Upper lobe of right lung (tissue), 1 donor: ENCODE measurements at regions not wholly inside any gene's neighbourhood (a gene's known extent, or its start where the extent isn't known, plus 50 kb on each side); places are given as distances from the start of the nearest gene placed in this dataset.

Source experiments
- ATAC-seq: fragments of 200-7000 bp; cut with Tn5 transposase; one replicate; pipeline ENCODE4 v1.9.1; 2020; ENCODE audit warnings: mild to moderate bottlenecking, moderate library complexity
- DNase-seq: peaks from one replicate; pipeline ENCODE4 v3.0.0-alpha.2; 2020
- H3K27ac ChIP-seq: fragments of 200-600 bp; one replicate; pipeline ENCODE4 v1.8.0; 2022
- H3K27me3 ChIP-seq: fragments of 200-600 bp; one replicate; pipeline ENCODE4 v1.8.0; 2022; ENCODE audit warnings: mild to moderate bottlenecking
- H3K36me3 ChIP-seq: fragments of 200-600 bp; one replicate; pipeline ENCODE4 v1.8.0; 2022
- H3K4me1 ChIP-seq: fragments of 200-600 bp; one replicate; pipeline ENCODE4 v1.8.0; 2022
- H3K4me3 ChIP-seq: fragments of 200-600 bp; one replicate; pipeline ENCODE4 v1.8.0; 2022; ENCODE audit warnings: mild to moderate bottlenecking
- H3K9me3 ChIP-seq: fragments of 200-600 bp; one replicate; pipeline ENCODE4 v1.8.0; 2022
- CTCF ChIP-seq: fragments of 200-600 bp; IDR thresholded peaks from one replicate; pipeline ENCODE4 v1.8.0; 2022; ENCODE audit warnings: antibody characterized with exemption
- intact Hi-C: fragments of 100-400 bp; cut with DNase I; formaldehyde crosslinking; loops from one replicate; pipeline ENCODE4 v1.11.0; 2022
- donor health status: DM: no; HTN: yes; CAD: no; lungs with severe emphysema.

GRCh38 chr5:152288917-152289595 lies 116.0 kb downstream of the NMUR2 start:
- ATAC-seq (peak; percentile 20), DNase-seq (no peak)
- Histone ChIP-seq H3K4me3 (no peak overlapping the region), H3K4me1 (peaks cover 7% of the 10 kb centered on the region), H3K27me3 (no peaks in the 10 kb centered on the region), H3K27ac (peak overlapping the region; percentile 17), H3K36me3 (no peaks in the 10 kb centered on the region), H3K9me3 (no peaks in the 10 kb centered on the region)
- intact Hi-C loops: no loop called here
- TF ChIP-seq CTCF: no peak

DNA sequence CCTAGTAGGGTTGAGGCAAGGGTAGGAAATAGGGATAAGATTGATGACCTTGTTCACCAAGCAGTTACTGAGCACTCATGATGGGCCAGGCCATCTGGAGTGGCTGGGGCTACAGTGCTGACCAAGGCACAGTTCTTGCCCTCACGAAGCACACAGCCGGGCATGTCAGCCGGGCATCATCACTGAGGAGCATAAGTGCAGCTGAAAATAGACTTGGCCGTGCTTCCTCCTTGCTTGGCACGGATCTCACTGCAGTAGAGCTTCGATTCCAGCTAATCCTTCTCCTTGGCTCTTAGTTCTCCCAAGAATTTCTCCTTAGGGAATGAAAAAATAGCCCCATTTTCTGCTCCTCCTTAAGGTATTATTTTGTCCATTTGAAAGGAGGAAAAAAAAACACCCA lies 116.6 kb downstream of the NMUR2 start:
- peak overlapping the region; percentile 30 for H3K27ac ChIP-seq
- H3K9me3 ChIP-seq: no peaks in the 10 kb centered on the region
- peak; percentile 48 for ATAC-seq
- peaks cover 7% of the 10 kb centered on the region for H3K4me1 ChIP-seq
- H3K4me3 ChIP-seq: no peak overlapping the region
- no peaks in the 10 kb centered on the region for H3K27me3 ChIP-seq
- H3K36me3 ChIP-seq: no peaks in the 10 kb centered on the region
- TF ChIP-seq CTCF: no peak
- intact Hi-C loops: no loop called here
- DNase-seq: no peak

DNA sequence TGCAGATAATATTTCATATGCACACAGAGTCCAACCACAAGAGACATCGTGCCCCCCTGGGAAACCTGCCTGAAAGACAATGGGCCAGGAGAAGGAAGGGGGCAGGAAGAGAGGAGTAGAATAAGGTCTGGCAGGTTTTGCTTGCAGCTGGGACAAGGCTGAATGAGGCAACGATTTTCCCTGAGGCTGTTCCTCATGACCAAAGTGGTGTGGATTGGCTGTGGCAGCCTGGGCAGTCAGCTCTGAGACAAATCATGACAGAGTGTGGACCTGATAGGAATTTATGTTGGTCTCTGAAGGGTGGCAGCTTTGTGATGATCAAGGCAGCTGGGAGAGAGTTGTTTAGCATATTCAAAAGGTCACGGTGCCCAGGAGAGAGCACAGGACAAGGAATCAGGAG lies 119.3 kb downstream of the NMUR2 start:
- H3K4me1 ChIP-seq: peaks cover 7% of the 10 kb centered on the region
- TF ChIP-seq CTCF: no peak
- no peaks in the 10 kb centered on the region for H3K36me3 ChIP-seq
- H3K27me3 ChIP-seq: no peaks in the 10 kb centered on the region
- no peak for ATAC-seq
- intact Hi-C loops: no loop called here
- H3K27ac ChIP-seq: no peak overlapping the region
- no peak overlapping the region for H3K4me3 ChIP-seq
- H3K9me3 ChIP-seq: no peaks in the 10 kb centered on the region
- no peak for DNase-seq

GRCh38 chr5:152282331-152282730 lies 122.7 kb downstream of the NMUR2 start:
- no peak overlapping the region for H3K27ac ChIP-seq
- TF ChIP-seq CTCF: no peak
- intact Hi-C loops: no loop called here
- H3K4me3 ChIP-seq: no peak overlapping the region
- no peaks in the 10 kb centered on the region for H3K36me3 ChIP-seq
- no peaks in the 10 kb centered on the region for H3K4me1 ChIP-seq
- no peaks in the 10 kb centered on the region for H3K9me3 ChIP-seq
- no peak for DNase-seq
- no peak for ATAC-seq
- no peaks in the 10 kb centered on the region for H3K27me3 ChIP-seq

DNA sequence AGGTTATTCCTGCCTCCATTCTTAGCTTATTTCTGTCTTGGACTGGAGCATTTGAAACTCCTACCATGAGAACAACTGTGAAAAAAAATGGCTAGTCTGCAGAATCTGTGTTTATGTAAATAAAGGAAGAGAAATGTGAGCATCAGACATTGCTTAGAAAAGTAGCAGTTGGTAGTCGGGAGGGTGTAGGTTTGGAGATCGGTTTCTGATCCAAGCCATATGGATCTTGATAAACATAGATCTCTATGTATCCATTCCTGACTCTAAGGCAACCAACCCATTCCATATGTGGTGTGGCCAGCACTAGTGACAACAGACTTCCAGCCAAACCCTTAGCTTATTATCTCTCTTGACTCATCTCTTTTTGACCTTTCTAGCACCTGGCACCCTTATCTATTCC lies 127.1 kb downstream of the NMUR2 start:
- no peak overlapping the region for H3K27ac ChIP-seq
- H3K4me3 ChIP-seq: no peak overlapping the region
- H3K36me3 ChIP-seq: no peaks in the 10 kb centered on the region
- TF ChIP-seq CTCF: no peak
- no peaks in the 10 kb centered on the region for H3K9me3 ChIP-seq
- ATAC-seq: no peak
- no peak for DNase-seq
- H3K4me1 ChIP-seq: no peaks in the 10 kb centered on the region
- H3K27me3 ChIP-seq: no peaks in the 10 kb centered on the region
- intact Hi-C loops: no loop called here

DNA sequence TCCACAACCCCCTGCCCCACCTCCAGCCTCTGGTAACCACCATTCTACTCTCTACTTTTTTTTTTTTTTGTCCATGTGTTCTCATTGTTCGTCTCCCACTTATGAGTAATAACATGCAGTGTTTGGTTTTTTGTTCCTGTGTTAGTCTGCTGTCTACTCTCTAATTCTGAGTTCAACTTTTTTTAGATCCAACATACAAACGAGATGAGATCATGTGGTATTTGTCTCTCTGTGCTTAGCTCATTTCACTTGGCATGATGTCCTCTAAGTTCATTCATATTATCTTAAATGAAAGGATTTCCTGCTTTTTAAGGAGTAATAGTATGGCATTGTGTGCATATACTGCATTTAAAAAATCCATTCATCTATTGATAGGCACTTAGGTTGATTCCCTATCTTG lies 130.9 kb downstream of the NMUR2 start:
- ATAC-seq: no peak
- Histone ChIP-seq H3K9me3 (no peaks in the 10 kb centered on the region), H3K4me3 (no peak overlapping the region), H3K4me1 (no peaks in the 10 kb centered on the region), H3K36me3 (no peaks in the 10 kb centered on the region), H3K27ac (no peak overlapping the region), H3K27me3 (no peaks in the 10 kb centered on the region)
- no peak for TF ChIP-seq CTCF
- DNase-seq: no peak
- intact Hi-C loops: no loop called here
